ENCODE measurements at regions not wholly inside any gene's neighbourhood (a gene's known extent, or its start where the extent isn't known, plus 50 kb on each side); places are given as distances from the start of the nearest gene placed in this dataset.
"Not testable (repeated sequence)": the region's sequence is repeated elsewhere in the genome, so short reads cannot be mapped to it uniquely, and the experiment has no call there.

GRCh38 chr12:59396919-59397318 lies 198.9 kb upstream of the SLC16A7 start:
- no peak for TF ChIP-seq CTCF (conservative IDR thresholded peaks at IDR 0.05; ENCODE audit: low read depth, low read length)
- H3K4me3 ChIP-seq (ENCODE audit: low read length) = no peak overlapping the region
- DNase-seq (ENCODE audit: low read depth) = no peak

- no peak overlapping the region for H3K4me3 ChIP-seq (ENCODE audit: low read length)
- no peak for DNase-seq (ENCODE audit: low read depth)
- TF ChIP-seq CTCF (conservative IDR thresholded peaks at IDR 0.05; ENCODE audit: low read depth, low read length) = no peak
Observed at GRCh38 chr12:59396519-59396918, 199.3 kb upstream of the SLC16A7 start.

DNA sequence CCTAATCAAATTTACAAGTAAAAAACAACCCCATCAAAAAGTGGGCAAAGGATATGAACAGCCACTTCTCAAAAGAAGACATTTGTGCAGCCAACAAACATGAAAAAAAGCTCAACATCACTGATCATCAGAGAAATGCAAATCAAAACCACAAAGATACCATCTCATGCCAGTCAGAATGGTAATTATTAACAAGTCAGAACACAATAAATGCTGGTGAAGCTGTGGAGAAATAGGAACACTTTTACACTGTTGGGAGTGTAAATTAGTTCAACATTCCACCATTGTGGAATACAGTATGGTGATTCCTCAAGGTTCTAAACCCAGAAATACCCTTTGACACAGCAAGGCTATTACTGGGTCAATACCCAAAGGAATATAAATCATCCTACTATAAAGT lies 200.5 kb upstream of the SLC16A7 start:
- H3K4me3 ChIP-seq (ENCODE audit: low read length); DNase-seq (ENCODE audit: low read depth): not testable (repeated sequence)

DNA sequence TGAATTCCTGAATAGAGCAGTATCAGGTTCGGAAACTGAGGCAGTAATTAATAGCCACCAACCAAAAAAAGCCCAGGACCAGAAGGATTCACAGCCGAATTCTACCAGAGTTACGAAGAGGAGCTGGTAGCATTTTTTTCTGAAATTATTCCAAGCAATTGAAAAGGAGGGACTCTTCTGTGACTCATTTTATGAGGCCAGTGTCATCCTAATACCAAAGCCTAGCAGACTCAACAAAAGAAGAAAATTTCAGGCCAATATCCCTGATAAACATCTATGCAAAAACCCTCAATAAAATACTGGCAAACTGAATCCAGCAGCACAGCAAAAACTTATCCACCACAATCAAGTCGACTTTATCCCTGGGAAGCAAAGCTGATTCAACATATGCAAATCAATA lies 202.3 kb upstream of the SLC16A7 start:
- no peak for DNase-seq (ENCODE audit: low read depth)
- TF ChIP-seq CTCF (conservative IDR thresholded peaks at IDR 0.05; ENCODE audit: low read depth, low read length) = no peak
- H3K4me3 ChIP-seq (ENCODE audit: low read length) = no peak overlapping the region

GRCh38 chr12:59389968-59390576 lies 205.8 kb upstream of the SLC16A7 start:
- no peak for TF ChIP-seq CTCF (conservative IDR thresholded peaks at IDR 0.05; ENCODE audit: low read depth, low read length)
- DNase-seq (ENCODE audit: low read depth) = no peak
- no peak overlapping the region for H3K4me3 ChIP-seq (ENCODE audit: low read length)

DNA sequence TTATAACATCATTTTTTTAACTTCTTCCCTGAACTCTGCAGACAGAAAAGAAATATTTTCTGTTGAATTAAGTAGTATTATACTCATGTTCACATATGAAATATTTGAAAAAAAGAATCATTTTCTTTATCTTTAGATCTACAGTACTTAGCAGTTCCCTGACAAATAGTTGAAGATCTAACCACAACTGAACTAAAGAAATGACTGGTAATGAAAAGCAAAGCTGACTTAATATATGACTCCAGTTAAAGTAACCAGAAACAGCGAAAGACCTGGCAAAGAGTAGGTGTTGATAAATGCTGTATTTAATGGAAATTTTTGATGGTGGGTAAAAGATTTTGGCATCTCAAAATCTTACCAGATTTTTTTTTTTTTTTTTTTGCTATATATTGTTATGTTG lies 207.1 kb upstream of the SLC16A7 start:
- H3K4me3 ChIP-seq (ENCODE audit: low read length) = no peak overlapping the region
- no peak for DNase-seq (ENCODE audit: low read depth)
- TF ChIP-seq CTCF (conservative IDR thresholded peaks at IDR 0.05; ENCODE audit: low read depth, low read length) = no peak

DNA sequence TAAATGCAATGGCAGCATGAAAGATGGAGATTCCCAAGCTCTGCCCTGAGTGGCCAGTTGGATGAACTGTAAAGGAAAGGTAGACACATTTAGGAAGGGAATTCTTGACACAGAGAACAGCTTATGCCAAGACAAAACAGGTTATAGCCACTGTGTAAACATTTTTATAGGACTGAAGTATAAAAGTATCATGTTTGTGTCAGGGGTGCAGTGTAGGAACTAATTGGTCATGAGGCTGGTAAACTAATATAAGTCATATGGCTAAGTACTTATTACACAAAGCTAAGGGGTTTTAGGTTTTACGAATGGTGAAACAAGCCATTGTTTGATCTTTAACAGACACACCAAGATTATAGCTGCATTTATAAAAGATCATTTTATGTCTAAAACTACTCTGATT lies 207.7 kb upstream of the SLC16A7 start:
- TF ChIP-seq CTCF (conservative IDR thresholded peaks at IDR 0.05; ENCODE audit: low read depth, low read length) = no peak
- DNase-seq (ENCODE audit: low read depth) = peak; percentile 29
- no peak overlapping the region for H3K4me3 ChIP-seq (ENCODE audit: low read length)

- H3K4me3 ChIP-seq (ENCODE audit: low read length) = no peak overlapping the region
- TF ChIP-seq CTCF (conservative IDR thresholded peaks at IDR 0.05; ENCODE audit: low read depth, low read length) = no peak
- no peak for DNase-seq (ENCODE audit: low read depth)
Observed at GRCh38 chr12:59386236-59386635, 209.6 kb upstream of the SLC16A7 start.
